Large intestine (tissue), 3 donors: ENCODE measurements at regions not wholly inside any gene's neighbourhood (a gene's known extent, or its start where the extent isn't known, plus 50 kb on each side); places are given as distances from the start of the nearest gene placed in this dataset.

ENCODE experiments used
- DNase-seq, 2 donors: peaks; one replicate each; pipeline versions ENCODE4 v3.0.0 to v3.0.0-alpha.2; 2013
- H3K27ac ChIP-seq: one replicate; pipeline ENCODE4 v1.5.1; 2013; ENCODE audit warnings: low read length
- H3K27me3 ChIP-seq: 2 replicates; pipeline ENCODE4 v1.6.1; 2013; ENCODE audit warnings: low read length; ENCODE audit not compliant: control insufficient read depth, insufficient read depth
- H3K36me3 ChIP-seq: 2 replicates; pipeline ENCODE4 v1.6.1; 2013; ENCODE audit warnings: low read length; ENCODE audit not compliant: control insufficient read depth, insufficient read depth
- H3K4me1 ChIP-seq: one replicate; pipeline ENCODE4 v1.6.1; 2013; ENCODE audit warnings: low read length; ENCODE audit not compliant: control insufficient read depth, insufficient read depth
- H3K4me3 ChIP-seq: one replicate; pipeline ENCODE4 v1.5.1; 2013; ENCODE audit warnings: low read length
- H3K9me3 ChIP-seq: one replicate; pipeline ENCODE4 v1.6.1; 2013; ENCODE audit warnings: mild to moderate bottlenecking, low read depth, low read length, moderate library complexity; ENCODE audit not compliant: control insufficient read depth
- WGBS: methylation state at CpG from one replicate; pipeline ENCODE4 v1.1.5; 2013; ENCODE audit warnings: low lambda C conversion rate; ENCODE audit not compliant: insufficient coverage; 5-methylcytosine and 5-hydroxymethylcytosine counted together

DNA sequence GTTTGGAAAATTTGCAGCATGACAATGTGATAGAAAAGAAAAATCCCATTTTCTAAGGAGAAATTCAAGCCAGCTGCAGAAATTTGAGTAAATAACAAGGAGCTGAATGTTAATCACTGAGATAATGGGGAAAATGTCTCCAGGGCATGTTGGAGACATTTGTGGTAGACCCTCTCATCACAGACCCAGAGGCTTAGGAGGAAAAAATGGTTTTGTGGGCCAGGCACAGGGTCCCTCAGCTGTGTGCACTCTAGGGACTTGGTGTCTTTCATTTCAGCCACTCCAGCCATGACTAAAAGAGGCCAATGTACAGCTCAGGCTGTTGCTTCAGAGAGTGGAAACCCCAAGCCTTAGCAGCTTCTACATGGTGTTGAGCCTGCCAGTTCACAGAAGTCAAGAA, 111.4 kb upstream of the SYT10 start:
- Histone ChIP-seq H3K27ac (no peak overlapping the region), H3K36me3 (no peaks in the 10 kb centered on the region), H3K27me3 (no peaks in the 10 kb centered on the region), H3K4me3 (no peak overlapping the region), H3K9me3 (no peaks in the 10 kb centered on the region), H3K4me1 (no peaks in the 10 kb centered on the region)
- DNase-seq: no peak

DNA sequence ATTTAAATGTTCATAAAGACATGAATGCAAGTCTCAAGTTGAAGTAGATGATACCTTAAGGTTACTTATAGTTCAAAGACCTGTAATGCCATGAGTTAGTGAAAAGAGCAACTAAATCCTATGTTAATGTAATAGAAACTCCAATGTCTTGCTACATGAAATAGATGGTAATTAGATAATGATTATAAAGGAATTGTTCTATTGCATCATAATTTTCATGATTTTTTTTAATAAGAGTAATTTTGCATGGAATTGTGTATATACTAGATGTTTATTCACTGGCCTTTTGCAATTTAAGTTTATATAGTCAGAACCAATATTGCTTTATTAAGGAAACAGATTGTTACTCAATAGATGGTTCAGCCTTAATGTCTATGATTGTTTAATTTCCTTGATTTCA, 115.5 kb upstream of the SYT10 start:
- H3K36me3 ChIP-seq: no peaks in the 10 kb centered on the region

DNA sequence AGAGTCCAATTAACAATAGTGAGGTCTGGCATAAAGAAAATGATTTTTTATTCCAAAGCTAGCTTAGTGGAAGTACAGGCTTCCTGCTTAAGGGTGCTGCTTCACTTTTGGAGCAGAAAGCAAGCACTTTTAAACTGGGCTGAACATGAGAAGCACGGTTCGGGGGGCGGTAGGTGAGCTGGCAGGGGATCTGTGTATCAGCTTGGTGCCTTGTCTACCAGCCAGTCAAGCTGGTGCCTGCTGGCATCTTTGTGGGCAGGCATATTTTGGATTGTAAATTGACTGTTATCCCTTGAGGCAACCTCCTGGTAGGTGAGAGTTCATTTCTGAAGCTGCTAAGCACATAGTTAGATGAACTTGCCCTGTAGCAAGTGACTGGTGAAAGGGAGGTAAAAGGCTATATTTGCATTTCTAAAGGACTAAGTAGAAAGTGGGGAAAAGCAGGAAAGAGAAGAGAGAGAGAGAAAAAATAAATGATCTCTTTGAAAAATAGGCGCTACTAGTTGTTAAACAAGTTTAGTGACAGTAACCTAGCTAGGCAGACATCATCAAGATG, 121.1 kb upstream of the SYT10 start:
- Histone ChIP-seq H3K9me3 (no peaks in the 10 kb centered on the region), H3K4me3 (no peak overlapping the region), H3K36me3 (no peaks in the 10 kb centered on the region), H3K27ac (no peak overlapping the region), H3K27me3 (no peaks in the 10 kb centered on the region), H3K4me1 (no peaks in the 10 kb centered on the region)
- WGBS: 100% methylated on average over 1 of the region's 4 CpGs
- DNase-seq: no peak

More for the DNA sequence above, 115.5 kb upstream of the SYT10 start:
- Histone ChIP-seq H3K9me3 (no peaks in the 10 kb centered on the region), H3K4me3 (no peak overlapping the region), H3K27me3 (no peaks in the 10 kb centered on the region), H3K4me1 (no peaks in the 10 kb centered on the region), H3K27ac (no peak overlapping the region)
- DNase-seq: no peak

DNA sequence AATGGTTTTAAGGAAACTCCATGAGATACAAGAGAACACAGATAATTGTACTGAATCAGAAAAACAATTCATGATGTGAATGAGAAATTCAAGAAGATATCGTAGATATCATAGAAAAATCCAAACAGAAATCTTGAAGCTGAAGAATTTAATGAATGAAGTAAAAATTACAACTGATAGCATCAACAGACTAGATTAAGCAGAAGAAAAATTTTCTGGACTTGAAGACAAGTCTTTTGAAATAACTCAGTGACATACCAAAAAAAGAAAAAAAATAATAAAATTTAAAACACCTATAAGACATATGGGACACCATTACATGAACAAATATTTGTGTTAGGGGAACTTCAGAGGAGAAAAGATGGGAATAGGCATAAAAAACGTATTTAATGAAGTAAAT, 122.8 kb upstream of the SYT10 start:
- Histone ChIP-seq H3K9me3 (no peaks in the 10 kb centered on the region), H3K27me3 (no peaks in the 10 kb centered on the region), H3K27ac (no peak overlapping the region), H3K4me1 (no peaks in the 10 kb centered on the region), H3K36me3 (no peaks in the 10 kb centered on the region), H3K4me3 (no peak overlapping the region)
- no peak for DNase-seq
- WGBS: 100% methylated on average over 2 of the region's 2 CpGs

DNA sequence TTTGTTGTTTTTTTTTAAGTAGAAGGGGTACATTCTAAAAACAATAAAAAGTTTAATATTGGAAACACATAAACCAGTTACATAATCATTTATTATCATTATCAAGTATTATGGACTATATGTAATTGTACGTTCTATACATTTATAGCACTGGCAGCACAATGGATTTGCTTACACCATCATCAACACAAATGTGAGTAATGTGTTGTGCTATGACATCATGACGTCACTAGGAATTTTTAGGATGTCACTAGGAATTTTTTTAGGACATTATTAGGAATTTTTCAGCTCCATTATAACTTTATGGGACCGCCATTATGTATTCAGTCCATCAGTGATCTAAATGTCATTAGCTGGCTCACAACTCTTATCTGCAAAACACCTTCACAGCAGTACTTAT, 126.8 kb upstream of the SYT10 start:
- no peaks in the 10 kb centered on the region for H3K27me3 ChIP-seq
- 100% methylated on average over 1 of the region's 3 CpGs for WGBS
- DNase-seq: no peak
- H3K9me3 ChIP-seq: no peaks in the 10 kb centered on the region
- H3K4me1 ChIP-seq: no peaks in the 10 kb centered on the region
- H3K36me3 ChIP-seq: no peaks in the 10 kb centered on the region
- no peak overlapping the region for H3K4me3 ChIP-seq
- no peak overlapping the region for H3K27ac ChIP-seq

DNA sequence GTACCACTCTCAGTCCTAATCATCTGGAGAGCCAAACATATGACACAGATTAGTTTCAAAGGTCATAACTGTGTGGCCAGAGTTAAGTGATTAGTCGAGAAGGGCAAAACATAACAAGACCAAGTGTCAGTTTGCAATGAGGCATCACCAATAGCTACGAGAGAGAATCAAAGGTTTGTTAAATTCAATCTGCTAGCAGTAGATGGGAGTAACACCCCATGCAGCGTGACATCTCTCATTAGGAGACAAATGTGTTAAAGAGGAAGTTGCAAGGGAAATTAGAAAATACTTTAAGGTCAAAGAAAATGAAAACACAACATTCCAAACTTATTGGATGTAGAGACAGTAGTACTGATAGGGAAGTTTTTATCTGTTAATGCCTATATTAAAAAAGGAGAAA, 135.7 kb upstream of the SYT10 start:
- Histone ChIP-seq H3K27me3 (no peaks in the 10 kb centered on the region), H3K9me3 (no peaks in the 10 kb centered on the region), H3K4me3 (no peak overlapping the region), H3K4me1 (peaks cover 3% of the 10 kb centered on the region), H3K27ac (no peak overlapping the region), H3K36me3 (no peaks in the 10 kb centered on the region)
- no peak for DNase-seq
- WGBS: 90% methylated on average over 2 of the region's 3 CpGs

DNA sequence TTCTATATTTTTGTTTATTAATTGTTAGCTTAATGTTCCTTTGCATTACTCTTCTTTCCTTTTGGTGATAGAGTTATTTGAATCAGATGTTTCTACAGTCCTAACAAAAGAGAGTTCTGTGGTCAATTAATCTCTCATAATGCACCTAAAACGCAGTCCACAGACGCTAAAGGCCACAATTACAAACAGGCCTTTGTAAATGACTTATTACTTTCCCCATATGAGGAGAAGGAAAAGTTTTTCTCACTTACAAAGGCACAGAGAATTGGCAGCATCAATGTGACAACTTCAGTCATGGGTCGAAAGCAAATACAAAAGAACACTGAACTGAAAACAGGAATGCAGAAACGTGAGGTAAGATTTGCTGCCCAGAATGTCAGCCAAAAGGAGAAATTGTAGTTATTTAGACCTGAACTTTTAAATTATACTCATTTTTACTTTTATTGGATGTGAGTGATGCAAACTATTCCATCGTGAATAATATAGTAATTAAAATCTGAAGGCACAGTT, 142.0 kb upstream of the SYT10 start:
- Histone ChIP-seq H3K4me1 (no peaks in the 10 kb centered on the region), H3K4me3 (no peak overlapping the region), H3K27me3 (no peaks in the 10 kb centered on the region), H3K9me3 (no peaks in the 10 kb centered on the region), H3K36me3 (no peaks in the 10 kb centered on the region), H3K27ac (no peak overlapping the region)
- 67% methylated on average over 2 of the region's 5 CpGs for WGBS
- DNase-seq: no peak

DNA sequence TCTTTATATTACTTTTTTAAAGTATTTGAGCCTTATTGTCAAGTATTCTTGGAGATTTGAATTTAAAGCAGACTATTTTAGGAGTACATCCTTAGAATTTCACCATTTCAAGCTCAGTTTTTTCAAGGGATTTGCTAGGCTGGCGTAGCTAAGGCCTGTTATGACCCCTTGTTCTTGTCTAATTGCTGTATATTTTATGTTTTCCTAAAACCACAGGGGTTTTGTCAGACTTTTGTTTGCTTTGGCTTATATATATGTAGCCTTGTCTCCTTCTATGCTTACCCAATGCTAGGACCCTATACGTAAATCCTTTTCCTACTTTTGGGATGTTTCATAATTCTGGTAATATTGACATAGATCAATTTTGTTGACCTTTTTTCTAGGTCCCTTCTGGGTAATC, 147.0 kb upstream of the SYT10 start:
- H3K27ac ChIP-seq: no peak overlapping the region
- no peaks in the 10 kb centered on the region for H3K9me3 ChIP-seq
- H3K4me1 ChIP-seq: no peaks in the 10 kb centered on the region
- H3K27me3 ChIP-seq: no peaks in the 10 kb centered on the region
- DNase-seq: no peak
- no peaks in the 10 kb centered on the region for H3K36me3 ChIP-seq
- WGBS: no CpG with 5 or more reads among the region's 2 CpGs
- no peak overlapping the region for H3K4me3 ChIP-seq

DNA sequence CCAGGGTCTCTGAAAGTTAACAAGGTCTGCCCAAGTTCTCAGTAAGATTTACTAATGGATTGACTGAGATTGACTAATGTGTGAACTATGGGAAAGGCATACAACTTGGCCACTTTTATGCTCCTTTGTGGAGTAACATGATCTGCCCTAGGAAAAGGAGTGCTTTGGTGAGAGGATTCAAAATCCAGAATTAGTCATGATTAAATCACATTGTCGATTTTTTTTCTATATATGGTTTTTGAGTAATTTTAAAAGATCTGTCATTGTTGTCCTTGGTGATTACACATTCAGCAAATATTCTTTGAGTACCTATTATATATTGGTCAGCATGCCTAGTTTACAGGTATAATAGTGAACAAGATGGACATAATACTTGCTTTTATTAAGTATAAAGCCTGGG, 147.7 kb upstream of the SYT10 start:
- Histone ChIP-seq H3K27ac (no peak overlapping the region), H3K4me3 (no peak overlapping the region), H3K36me3 (no peaks in the 10 kb centered on the region), H3K27me3 (no peaks in the 10 kb centered on the region), H3K4me1 (no peaks in the 10 kb centered on the region), H3K9me3 (no peaks in the 10 kb centered on the region)
- 100% methylated on average over 1 of the region's 1 CpG for WGBS
- no peak for DNase-seq

DNA sequence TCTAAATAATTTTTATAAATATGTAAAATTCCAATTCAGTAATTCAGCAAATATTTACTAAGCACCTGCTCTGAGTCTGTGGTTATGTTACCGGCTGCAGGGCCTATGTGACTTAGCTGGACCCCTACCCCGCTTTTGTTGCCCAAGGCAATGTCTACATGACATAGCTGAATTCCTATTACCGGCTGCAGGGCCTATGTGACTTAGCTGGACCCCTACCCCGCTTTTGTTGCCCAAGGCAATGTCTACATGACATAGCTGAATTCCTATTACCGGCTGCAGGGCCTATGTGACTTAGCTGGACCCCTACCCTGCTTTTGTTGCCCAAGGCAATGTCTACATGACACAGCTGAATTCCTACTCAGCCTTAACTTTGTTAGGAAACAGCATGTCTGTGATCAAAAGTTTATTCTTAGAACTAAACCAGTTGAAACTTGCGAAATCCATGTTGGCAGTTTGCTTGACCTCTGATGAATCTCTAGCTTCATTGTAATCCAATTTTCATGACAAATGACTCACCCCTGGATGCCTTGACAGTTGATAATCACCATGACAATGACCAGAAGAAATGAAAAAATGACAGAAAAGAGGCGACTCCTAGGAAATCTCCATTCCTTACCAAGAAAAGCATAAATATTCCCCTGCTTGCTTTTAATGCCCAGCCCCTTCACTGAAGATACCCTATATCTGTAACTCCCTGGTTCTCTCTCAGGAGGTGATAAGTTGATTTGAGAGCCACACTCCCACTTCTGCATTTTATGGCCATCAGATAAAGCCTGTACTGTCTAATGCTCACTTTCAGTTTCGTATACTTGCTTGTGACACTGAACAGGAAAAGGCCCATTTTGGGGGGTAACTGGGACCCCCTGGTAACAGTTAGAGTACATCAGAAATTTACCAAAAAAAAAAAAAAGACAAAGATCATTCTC, 148.4 kb upstream of the SYT10 start:
- peak; percentile 35 to 37 for DNase-seq
- Histone ChIP-seq H3K4me1 (no peaks in the 10 kb centered on the region), H3K36me3 (no peaks in the 10 kb centered on the region), H3K27me3 (no peaks in the 10 kb centered on the region), H3K27ac (peak overlapping the region; percentile 22), H3K4me3 (no peak overlapping the region), H3K9me3 (no peaks in the 10 kb centered on the region)
- WGBS: 25% methylated on average over 1 of the region's 8 CpGs
